Occipital lobe (tissue), 1 donor: ENCODE measurements at regions not wholly inside any gene's neighbourhood (a gene's known extent, or its start where the extent isn't known, plus 50 kb on each side); places are given as distances from the start of the nearest gene placed in this dataset.
"Not testable (repeated sequence)": the region's sequence is repeated elsewhere in the genome, so short reads cannot be mapped to it uniquely, and the experiment has no call there.

Source experiments
- DNase-seq: peaks from one replicate; lab custom pipeline; 2025; lab: John Stamatoyannopoulos, UW

GRCh38 chr5:172529896-172530295, 75.6 kb upstream of the SH3PXD2B start:
- DNase-seq, result no peak

DNA sequence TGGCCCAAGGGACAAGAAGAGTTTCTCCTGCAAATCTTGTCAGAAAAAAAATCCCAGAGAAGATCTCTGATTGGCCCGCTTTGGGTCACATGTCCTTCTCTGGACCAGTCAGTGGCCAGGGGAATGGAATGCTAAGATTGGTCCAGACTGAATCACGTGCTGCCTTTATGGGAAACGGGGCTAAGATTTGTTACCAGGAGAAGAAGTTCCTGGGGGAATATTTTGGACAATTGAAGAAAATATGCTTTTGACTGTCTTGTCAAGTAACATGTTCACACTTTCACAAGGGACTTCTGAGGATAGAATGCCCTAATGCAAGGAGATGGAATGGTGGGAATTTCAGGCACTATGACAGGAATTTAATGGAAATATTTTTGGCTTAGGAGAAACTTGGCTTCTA, 74.1 kb upstream of the SH3PXD2B start:
- no peak for DNase-seq

GRCh38 chr5:172527559-172527958, 73.2 kb upstream of the SH3PXD2B start:
- no peak for DNase-seq

DNA sequence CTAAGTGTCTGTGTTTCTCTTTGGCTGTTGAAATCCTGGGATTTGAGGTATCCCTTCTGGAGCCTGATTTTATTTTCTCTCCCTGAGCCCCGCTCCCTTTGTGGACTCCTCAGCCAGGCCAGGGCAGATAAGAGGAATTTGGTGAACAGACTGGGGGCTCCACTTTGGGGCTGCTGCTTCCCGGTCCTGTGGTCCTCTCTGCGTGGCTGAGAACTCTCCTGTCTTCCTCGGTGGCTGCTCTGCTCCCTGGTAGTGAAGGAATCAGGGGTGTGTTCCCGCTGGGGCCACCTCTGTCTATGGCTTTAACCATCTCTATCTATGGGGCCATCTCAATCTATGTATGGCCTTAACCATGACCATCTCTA, 71.7 kb upstream of the SH3PXD2B start:
- DNase-seq, result no peak

DNA sequence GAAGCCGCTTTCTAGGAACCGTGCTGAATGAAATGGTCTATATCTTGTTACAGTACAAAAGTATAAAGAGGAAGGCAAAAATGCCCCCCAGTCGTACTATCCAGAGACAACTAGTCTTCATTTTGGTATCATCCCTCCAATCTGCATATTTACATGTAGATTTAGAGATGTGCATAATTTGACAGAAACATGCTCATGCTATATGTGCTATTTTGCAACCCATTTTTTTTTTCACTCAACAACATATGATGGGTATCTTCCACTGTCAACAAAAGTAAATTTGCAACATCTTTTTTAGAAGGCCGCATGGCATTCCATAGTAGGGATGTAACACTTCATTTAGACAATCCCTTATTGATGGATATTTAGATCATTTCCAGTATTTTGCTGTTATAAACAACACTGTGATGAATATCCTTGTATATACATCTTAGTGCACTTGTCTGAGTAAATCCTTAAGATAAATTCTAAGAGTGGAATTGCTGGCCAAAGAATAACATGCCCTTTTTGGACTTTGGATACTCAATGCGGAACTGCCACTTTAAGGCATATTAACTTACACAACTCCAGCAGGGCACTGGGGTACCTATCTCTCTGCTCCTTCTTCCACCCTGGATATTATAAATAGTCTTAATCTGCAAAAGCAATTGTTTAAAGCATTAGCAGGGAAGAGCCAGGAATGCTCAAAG, 71.1 kb upstream of the SH3PXD2B start:
- no peak for DNase-seq

DNA sequence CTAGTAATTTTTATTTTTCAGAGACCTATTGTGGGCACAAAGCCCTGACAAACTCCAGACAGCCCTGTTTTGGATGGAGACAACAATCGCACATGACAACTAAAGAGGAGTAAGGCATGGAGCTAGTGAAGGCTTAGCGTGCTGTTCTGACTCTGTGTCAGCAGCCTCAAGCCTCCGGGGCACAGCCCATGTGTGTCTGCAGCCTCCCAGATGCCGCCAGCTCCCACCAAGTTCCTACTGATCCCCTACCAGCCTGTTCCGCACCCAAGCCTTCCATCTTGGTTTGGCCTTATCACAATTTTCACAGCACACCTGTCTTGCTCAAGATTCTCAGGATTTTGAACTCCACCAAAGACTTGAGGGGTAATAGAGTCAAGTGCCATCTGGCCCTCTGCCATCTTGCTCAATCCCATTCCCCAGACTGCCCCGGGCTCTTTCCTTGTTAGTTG, 70.3 kb upstream of the SH3PXD2B start:
- no peak for DNase-seq

- no peak for DNase-seq
Measured at GRCh38 chr5:172523146-172523745, 68.9 kb upstream of the SH3PXD2B start.

DNA sequence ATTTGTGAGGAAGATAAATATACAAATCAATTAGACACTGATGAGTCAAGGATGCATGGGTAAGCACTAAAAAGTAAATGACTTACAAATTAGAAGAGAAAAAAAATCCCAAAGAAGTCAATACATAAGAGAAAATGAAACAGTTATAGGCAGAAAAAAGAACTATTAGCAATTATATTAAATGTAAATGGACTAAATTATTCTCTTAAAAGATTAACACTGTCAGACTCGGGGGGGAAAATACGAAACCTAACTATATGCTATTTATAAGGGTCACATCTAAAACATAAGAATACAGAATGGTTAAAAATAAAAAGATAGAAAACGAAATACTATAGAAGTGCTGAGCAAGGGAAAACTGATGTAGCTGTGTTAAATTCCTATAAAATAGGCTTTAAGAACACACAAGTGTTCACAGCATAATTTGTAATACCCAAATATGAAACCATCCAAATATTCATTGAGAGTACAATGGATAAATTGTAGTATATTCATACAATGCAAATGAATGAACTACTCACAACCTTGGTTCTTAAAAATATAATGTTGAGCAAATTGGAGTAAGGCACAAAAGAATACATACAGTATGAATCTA, 67.1 kb upstream of the SH3PXD2B start:
- no peak for DNase-seq

- no peak for DNase-seq
Measured at GRCh38 chr5:172511952-172512351, 57.6 kb upstream of the SH3PXD2B start.

- peak; percentile 63 for DNase-seq
Measured at GRCh38 chr5:172509405-172509781, 55.1 kb upstream of the SH3PXD2B start.

- DNase-seq, result no peak
Measured at GRCh38 chr5:172508471-172509404, 54.4 kb upstream of the SH3PXD2B start.

GRCh38 chr5:172507485-172507884, 53.2 kb upstream of the SH3PXD2B start:
- not testable (repeated sequence) for DNase-seq

GRCh38 chr5:172506921-172507320, 52.6 kb upstream of the SH3PXD2B start:
- no peak for DNase-seq

DNA sequence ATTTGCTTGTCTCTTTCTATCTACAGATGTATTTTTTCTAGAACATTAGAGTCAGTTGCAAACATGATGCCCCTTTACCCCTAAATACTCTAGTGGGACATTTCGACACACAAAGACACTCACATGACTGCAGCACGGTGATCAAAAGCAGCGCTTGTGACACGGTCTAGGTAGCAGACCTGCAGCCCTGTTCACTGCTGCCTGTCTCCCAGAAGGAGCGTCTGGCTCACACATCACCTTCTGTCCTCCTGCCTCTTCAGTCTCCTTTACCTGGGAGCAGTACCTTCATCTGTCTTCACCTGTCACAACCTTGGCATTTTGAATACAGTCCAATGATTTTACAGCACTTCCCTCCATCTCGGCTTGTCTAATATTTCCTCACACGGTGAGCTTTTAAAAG, 51.9 kb upstream of the SH3PXD2B start:
- no peak for DNase-seq

DNA sequence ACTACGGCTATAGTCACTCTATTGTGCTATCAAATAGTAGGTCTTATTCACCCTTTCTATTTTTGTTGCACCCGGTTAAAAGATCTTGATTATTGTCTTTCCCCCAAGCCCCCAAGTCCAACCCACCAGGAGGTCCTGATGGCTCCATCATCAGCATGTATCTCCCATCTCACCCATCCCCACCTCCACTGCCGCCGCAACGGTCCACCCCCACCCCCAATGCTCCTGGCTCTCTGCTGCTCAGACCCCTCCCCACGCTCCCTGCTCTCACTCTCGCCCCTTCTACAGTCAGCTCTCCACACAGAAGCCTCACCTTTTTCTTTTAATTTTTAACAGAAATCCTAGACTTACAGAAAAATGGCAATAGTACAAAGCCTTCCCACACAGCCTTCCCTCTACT, 51.5 kb upstream of the SH3PXD2B start:
- DNase-seq, result no peak

GRCh38 chr5:172505403-172505759, 51.1 kb upstream of the SH3PXD2B start:
- no peak for DNase-seq

GRCh38 chr5:172504701-172505402, 50.5 kb upstream of the SH3PXD2B start:
- no peak for DNase-seq

GRCh38 chr5:172503925-172504700, 49.8 kb upstream of the SH3PXD2B start:
- DNase-seq, result peak; percentile 17
